Liver (tissue), 7 donors: ENCODE measurements at regions not wholly inside any gene's neighbourhood (a gene's known extent, or its start where the extent isn't known, plus 50 kb on each side); places are given as distances from the start of the nearest gene placed in this dataset.

Experiments used
- DNase-seq: peaks from one replicate; pipeline ENCODE4 v3.0.0-alpha.2; 2017; ENCODE audit warnings: low spot score
- H3K27ac ChIP-seq, 2 donors: one replicate each; pipeline ENCODE4 v1.7.0; 2013; ENCODE audit warnings: inconsistent platforms in 2 of 2, low read length in 2 of 2, control low read depth in 1 of 2, low read depth in 1 of 2, mild to moderate bottlenecking in 1 of 2
- H3K27me3 ChIP-seq, 4 donors: one replicate each; pipeline versions ENCODE4 v1.6.1 to v1.7.0; 2013; ENCODE audit warnings: low read length in 3 of 4, inconsistent platforms in 1 of 4, mild to moderate bottlenecking in 1 of 4, moderate library complexity in 1 of 4; ENCODE audit not compliant: control insufficient read depth in 4 of 4, insufficient read depth in 4 of 4
- H3K36me3 ChIP-seq, 4 donors: one replicate each; pipeline versions ENCODE4 v1.6.1 to v1.7.0; 2013; ENCODE audit warnings: low read length in 3 of 4, mild to moderate bottlenecking in 3 of 4, low read depth in 1 of 4, moderate library complexity in 1 of 4; ENCODE audit not compliant: control insufficient read depth in 4 of 4, insufficient read depth in 3 of 4
- H3K4me1 ChIP-seq, 4 donors: one replicate each; pipeline versions ENCODE4 v1.6.1 to v1.7.0; 2013; ENCODE audit warnings: low read length in 3 of 4, mild to moderate bottlenecking in 3 of 4, moderate library complexity in 1 of 4; ENCODE audit not compliant: control insufficient read depth in 4 of 4, insufficient read depth in 4 of 4
- H3K4me3 ChIP-seq, 3 donors: one replicate each; pipeline versions ENCODE4 v1.6.1 to v1.7.0; 2013; ENCODE audit warnings: low read length in 3 of 3, control low read depth in 1 of 3, low read depth in 1 of 3, mild to moderate bottlenecking in 1 of 3
- H3K9ac ChIP-seq, 2 donors: one replicate each; pipeline ENCODE4 v1.7.0; 2013; ENCODE audit warnings: low read length in 2 of 2, mild to moderate bottlenecking in 2 of 2, moderate library complexity in 2 of 2, control low read depth in 1 of 2, low read depth in 1 of 2
- H3K9me3 ChIP-seq, 4 donors: one replicate each; pipeline versions ENCODE4 v1.6.1 to v1.7.0; 2013; ENCODE audit warnings: low read length in 3 of 4; ENCODE audit not compliant: control insufficient read depth in 4 of 4
- EGR1 ChIP-seq, 2 donors: IDR thresholded peaks; 2 replicates each; pipeline ENCODE4 v1.6.1; 2016 to 2018; ENCODE audit warnings: antibody characterized with exemption in 2 of 2, low read depth in 2 of 2
- FOXA1 ChIP-seq: IDR thresholded peaks from 2 replicates; pipeline ENCODE4 v1.6.1; 2016; ENCODE audit warnings: antibody characterized with exemption
- FOXA2 ChIP-seq: IDR thresholded peaks from 2 replicates; pipeline ENCODE4 v1.6.1; 2016; ENCODE audit warnings: antibody characterized with exemption
- GABPA ChIP-seq, 2 donors: IDR thresholded peaks in 1 of 2; conservative IDR thresholded peaks in 1 of 2; 2 replicates each; pipeline ENCODE4 v1.6.1; 2016; ENCODE audit warnings: antibody characterized with exemption in 2 of 2, mild to moderate bottlenecking in 1 of 2, moderate library complexity in 1 of 2
- HNF4A ChIP-seq, 2 donors: conservative IDR thresholded peaks; 2 replicates each; pipeline ENCODE4 v1.6.1; 2016; ENCODE audit warnings: antibody characterized with exemption in 2 of 2, mild to moderate bottlenecking in 2 of 2
- HNF4G ChIP-seq: IDR thresholded peaks from 2 replicates; pipeline ENCODE4 v1.6.1; 2016; ENCODE audit warnings: antibody characterized with exemption
- JUND ChIP-seq, 2 donors: IDR thresholded peaks; 2 replicates each; pipeline ENCODE4 v1.6.1; 2016; ENCODE audit warnings: antibody characterized with exemption in 2 of 2
- NR2F2 ChIP-seq: IDR thresholded peaks from 2 replicates; pipeline ENCODE4 v1.6.1; 2016; ENCODE audit warnings: antibody characterized with exemption
- RAD21 ChIP-seq, 2 donors: IDR thresholded peaks; 2 replicates each; pipeline ENCODE4 v1.6.1; 2016; ENCODE audit warnings: antibody characterized with exemption in 2 of 2, mild to moderate bottlenecking in 2 of 2
- RXRA ChIP-seq, 2 donors: IDR thresholded peaks; 2 replicates each; pipeline ENCODE4 v1.6.1; 2017 to 2018; ENCODE audit warnings: antibody characterized with exemption in 2 of 2, mild to moderate bottlenecking in 1 of 2
- SP1 ChIP-seq: IDR thresholded peaks from 2 replicates; pipeline ENCODE4 v1.6.1; 2018; ENCODE audit warnings: antibody characterized with exemption, mild to moderate bottlenecking
- TAF1 ChIP-seq: conservative IDR thresholded peaks from 2 replicates; pipeline ENCODE4 v1.6.1; 2016; ENCODE audit warnings: antibody characterized with exemption, mild to moderate bottlenecking
- YY1 ChIP-seq: IDR thresholded peaks from 2 replicates; pipeline ENCODE4 v1.6.1; 2016; ENCODE audit warnings: antibody characterized with exemption, mild to moderate bottlenecking
- TF ChIP-seq, protein P1 (sequence below): IDR thresholded peaks from 2 replicates; pipeline ENCODE4 v1.6.1; 2016; ENCODE audit warnings: antibody characterized with exemption
- TF ChIP-seq, protein P2 (sequence below): IDR thresholded peaks from 2 replicates; pipeline ENCODE4 v1.6.1; 2016; ENCODE audit warnings: antibody characterized with exemption, mild to moderate bottlenecking
- TF ChIP-seq, protein P3 (sequence below): IDR thresholded peaks from 2 replicates; pipeline ENCODE4 v1.6.1; 2016; ENCODE audit warnings: antibody characterized with exemption
- TF ChIP-seq, protein P4 (sequence below): IDR thresholded peaks from 2 replicates; pipeline ENCODE4 v1.6.1; 2016; ENCODE audit warnings: antibody characterized with exemption
- TF ChIP-seq, protein P5 (sequence below): fragments of 150-350 bp; IDR thresholded peaks from 2 replicates; pipeline ENCODE4 v1.5.1; 2017; ENCODE audit warnings: improper control_type of control experiment, low read depth, low read length; ENCODE audit not compliant: missing input control
- donor health status: healthy.
- donor health status: healthy.
- donor health status: healthy.
- donor health status: healthy.

DNA sequence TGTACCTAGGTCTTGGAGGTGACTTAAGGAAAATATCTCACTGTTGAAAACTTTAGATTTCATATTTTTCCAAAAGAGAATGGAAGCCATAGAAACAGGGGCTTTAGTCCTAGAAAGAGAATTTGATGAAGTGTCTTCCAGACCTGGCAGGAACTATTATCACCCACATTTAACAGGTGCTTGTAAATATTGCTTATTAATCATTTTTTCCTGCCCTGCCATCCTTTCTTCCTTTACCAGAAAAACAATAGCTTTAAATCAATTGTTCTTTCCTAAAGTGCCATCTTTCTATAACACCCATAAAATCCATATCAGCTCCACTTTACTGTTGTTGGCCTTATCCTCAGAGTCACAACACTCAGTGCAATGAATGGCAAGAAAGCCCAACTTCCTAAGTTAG is 350.9 kb downstream of the YTHDC2 start:
- Histone ChIP-seq H3K9ac (no peak overlapping the region), H3K36me3 (no peaks in the 10 kb centered on the region), H3K9me3 (no peaks in the 10 kb centered on the region), H3K27me3 (peaks cover 0 to 4% (median 0%) of the 10 kb centered on the region in 4 donors), H3K4me1 (no peaks in the 10 kb centered on the region), H3K4me3 (no peak overlapping the region), H3K27ac (no peak overlapping the region)
- no peak for TF ChIP-seq JUND (IDR thresholded peaks at IDR 0.05)
- TF ChIP-seq, protein P1, sequence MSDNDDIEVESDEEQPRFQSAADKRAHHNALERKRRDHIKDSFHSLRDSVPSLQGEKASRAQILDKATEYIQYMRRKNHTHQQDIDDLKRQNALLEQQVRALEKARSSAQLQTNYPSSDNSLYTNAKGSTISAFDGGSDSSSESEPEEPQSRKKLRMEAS: no peak
- TF ChIP-seq TAF1: no peak
- no peak for TF ChIP-seq GABPA (IDR thresholded peaks at IDR 0.05 in 1 of 2, conservative IDR thresholded peaks at IDR 0.05 in 1 of 2)
- no peak for TF ChIP-seq FOXA2
- TF ChIP-seq, protein P2, sequence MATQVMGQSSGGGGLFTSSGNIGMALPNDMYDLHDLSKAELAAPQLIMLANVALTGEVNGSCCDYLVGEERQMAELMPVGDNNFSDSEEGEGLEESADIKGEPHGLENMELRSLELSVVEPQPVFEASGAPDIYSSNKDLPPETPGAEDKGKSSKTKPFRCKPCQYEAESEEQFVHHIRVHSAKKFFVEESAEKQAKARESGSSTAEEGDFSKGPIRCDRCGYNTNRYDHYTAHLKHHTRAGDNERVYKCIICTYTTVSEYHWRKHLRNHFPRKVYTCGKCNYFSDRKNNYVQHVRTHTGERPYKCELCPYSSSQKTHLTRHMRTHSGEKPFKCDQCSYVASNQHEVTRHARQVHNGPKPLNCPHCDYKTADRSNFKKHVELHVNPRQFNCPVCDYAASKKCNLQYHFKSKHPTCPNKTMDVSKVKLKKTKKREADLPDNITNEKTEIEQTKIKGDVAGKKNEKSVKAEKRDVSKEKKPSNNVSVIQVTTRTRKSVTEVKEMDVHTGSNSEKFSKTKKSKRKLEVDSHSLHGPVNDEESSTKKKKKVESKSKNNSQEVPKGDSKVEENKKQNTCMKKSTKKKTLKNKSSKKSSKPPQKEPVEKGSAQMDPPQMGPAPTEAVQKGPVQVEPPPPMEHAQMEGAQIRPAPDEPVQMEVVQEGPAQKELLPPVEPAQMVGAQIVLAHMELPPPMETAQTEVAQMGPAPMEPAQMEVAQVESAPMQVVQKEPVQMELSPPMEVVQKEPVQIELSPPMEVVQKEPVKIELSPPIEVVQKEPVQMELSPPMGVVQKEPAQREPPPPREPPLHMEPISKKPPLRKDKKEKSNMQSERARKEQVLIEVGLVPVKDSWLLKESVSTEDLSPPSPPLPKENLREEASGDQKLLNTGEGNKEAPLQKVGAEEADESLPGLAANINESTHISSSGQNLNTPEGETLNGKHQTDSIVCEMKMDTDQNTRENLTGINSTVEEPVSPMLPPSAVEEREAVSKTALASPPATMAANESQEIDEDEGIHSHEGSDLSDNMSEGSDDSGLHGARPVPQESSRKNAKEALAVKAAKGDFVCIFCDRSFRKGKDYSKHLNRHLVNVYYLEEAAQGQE: no peak
- TF ChIP-seq SP1: no peak
- no peak for TF ChIP-seq EGR1 (IDR thresholded peaks at IDR 0.05; ENCODE audit: low read depth in 2 of 2)
- no peak for TF ChIP-seq HNF4G
- no peak for TF ChIP-seq FOXA1
- no peak for TF ChIP-seq HNF4A (conservative IDR thresholded peaks at IDR 0.05)
- TF ChIP-seq YY1: no peak
- TF ChIP-seq, protein P3, sequence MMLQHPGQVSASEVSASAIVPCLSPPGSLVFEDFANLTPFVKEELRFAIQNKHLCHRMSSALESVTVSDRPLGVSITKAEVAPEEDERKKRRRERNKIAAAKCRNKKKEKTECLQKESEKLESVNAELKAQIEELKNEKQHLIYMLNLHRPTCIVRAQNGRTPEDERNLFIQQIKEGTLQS: no peak
- TF ChIP-seq, protein P4, sequence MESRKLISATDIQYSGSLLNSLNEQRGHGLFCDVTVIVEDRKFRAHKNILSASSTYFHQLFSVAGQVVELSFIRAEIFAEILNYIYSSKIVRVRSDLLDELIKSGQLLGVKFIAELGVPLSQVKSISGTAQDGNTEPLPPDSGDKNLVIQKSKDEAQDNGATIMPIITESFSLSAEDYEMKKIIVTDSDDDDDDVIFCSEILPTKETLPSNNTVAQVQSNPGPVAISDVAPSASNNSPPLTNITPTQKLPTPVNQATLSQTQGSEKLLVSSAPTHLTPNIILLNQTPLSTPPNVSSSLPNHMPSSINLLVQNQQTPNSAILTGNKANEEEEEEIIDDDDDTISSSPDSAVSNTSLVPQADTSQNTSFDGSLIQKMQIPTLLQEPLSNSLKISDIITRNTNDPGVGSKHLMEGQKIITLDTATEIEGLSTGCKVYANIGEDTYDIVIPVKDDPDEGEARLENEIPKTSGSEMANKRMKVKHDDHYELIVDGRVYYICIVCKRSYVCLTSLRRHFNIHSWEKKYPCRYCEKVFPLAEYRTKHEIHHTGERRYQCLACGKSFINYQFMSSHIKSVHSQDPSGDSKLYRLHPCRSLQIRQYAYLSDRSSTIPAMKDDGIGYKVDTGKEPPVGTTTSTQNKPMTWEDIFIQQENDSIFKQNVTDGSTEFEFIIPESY: no peak
- no peak for TF ChIP-seq NR2F2
- TF ChIP-seq, protein P5, sequence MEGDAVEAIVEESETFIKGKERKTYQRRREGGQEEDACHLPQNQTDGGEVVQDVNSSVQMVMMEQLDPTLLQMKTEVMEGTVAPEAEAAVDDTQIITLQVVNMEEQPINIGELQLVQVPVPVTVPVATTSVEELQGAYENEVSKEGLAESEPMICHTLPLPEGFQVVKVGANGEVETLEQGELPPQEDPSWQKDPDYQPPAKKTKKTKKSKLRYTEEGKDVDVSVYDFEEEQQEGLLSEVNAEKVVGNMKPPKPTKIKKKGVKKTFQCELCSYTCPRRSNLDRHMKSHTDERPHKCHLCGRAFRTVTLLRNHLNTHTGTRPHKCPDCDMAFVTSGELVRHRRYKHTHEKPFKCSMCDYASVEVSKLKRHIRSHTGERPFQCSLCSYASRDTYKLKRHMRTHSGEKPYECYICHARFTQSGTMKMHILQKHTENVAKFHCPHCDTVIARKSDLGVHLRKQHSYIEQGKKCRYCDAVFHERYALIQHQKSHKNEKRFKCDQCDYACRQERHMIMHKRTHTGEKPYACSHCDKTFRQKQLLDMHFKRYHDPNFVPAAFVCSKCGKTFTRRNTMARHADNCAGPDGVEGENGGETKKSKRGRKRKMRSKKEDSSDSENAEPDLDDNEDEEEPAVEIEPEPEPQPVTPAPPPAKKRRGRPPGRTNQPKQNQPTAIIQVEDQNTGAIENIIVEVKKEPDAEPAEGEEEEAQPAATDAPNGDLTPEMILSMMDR: no peak
- TF ChIP-seq RAD21 (IDR thresholded peaks at IDR 0.05): no peak
- no peak for TF ChIP-seq RXRA (IDR thresholded peaks at IDR 0.05)
- no peak for DNase-seq

DNA sequence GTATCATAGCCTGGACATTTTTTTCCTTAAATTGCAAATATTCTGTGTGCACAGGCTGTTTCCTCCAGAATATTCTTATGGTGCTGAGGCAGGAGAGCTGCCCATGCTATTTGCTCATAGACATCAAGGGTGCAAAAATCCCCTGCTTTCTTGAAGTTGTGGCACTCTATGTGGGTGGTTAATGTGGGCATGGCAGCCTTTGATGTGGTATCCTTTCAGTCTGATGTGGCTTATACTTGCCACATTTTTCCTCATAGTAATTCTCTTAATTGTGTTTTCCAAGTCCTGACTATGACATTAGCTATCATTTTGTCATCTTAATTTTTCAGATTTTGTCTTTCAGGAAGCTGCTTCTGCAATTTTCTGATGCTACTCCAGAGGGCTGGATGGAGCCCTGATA is 353.3 kb downstream of the YTHDC2 start:
- Histone ChIP-seq H3K36me3 (no peaks in the 10 kb centered on the region), H3K4me3 (no peak overlapping the region), H3K9ac (no peak overlapping the region), H3K9me3 (no peaks in the 10 kb centered on the region), H3K4me1 (no peaks in the 10 kb centered on the region), H3K27me3 (no peaks in the 10 kb centered on the region), H3K27ac (no peak overlapping the region)
- DNase-seq: no peak
- TF ChIP-seq, protein P5: no peak
- TF ChIP-seq, protein P2: no peak
- no peak for TF ChIP-seq FOXA1
- no peak for TF ChIP-seq RAD21 (IDR thresholded peaks at IDR 0.05)
- no peak for TF ChIP-seq RXRA (IDR thresholded peaks at IDR 0.05)
- no peak for TF ChIP-seq TAF1
- no peak for TF ChIP-seq JUND (IDR thresholded peaks at IDR 0.05)
- TF ChIP-seq FOXA2: no peak
- no peak for TF ChIP-seq HNF4A (conservative IDR thresholded peaks at IDR 0.05)
- TF ChIP-seq GABPA (IDR thresholded peaks at IDR 0.05 in 1 of 2, conservative IDR thresholded peaks at IDR 0.05 in 1 of 2): no peak
- TF ChIP-seq, protein P1: no peak
- no peak for TF ChIP-seq NR2F2
